ENCODE measurements at regions not wholly inside any gene's neighbourhood (a gene's known extent, or its start where the extent isn't known, plus 50 kb on each side); places are given as distances from the start of the nearest gene placed in this dataset.

- H4K8ac ChIP-seq (ENCODE audit: low read depth in 2 of 2, low read length in 2 of 2) = no peak overlapping the region
- CTCF ChIA-PET = interaction anchor here (1.2 kb wide), 1 partner anchor 163 kb away, joined by 3 read pairs; no protein-coding TSS in a partner anchor
- intact Hi-C loops (cut with micrococcal nuclease) = no loop called here
- H3K79me1 ChIP-seq (ENCODE audit: low read depth in 1 of 2, low read length in 2 of 2) = no peaks in the 10 kb centered on the region
- H4K91ac ChIP-seq (ENCODE audit: insufficient read depth, low read depth, low read length) = no peak overlapping the region
- no peak overlapping the region for H4K5ac ChIP-seq (ENCODE audit: low read depth, low read length)
- no peak overlapping the region for H3K4me2 ChIP-seq (ENCODE audit: low read depth, low read length)
- H2AK9ac ChIP-seq (replicated peaks; ENCODE audit: low read depth, low read length, poor library complexity) = no peak overlapping the region
- no peak overlapping the region for H3K56ac ChIP-seq (ENCODE audit: extremely low read depth, insufficient read depth, low read length)
- POLR2A ChIA-PET (ENCODE audit: unreplicated experiment) = no interaction called here
- no peaks in the 10 kb centered on the region for H3K4me1 ChIP-seq (ENCODE audit: control insufficient read depth, insufficient read depth, low read length)
- no peak overlapping the region for H3K23ac ChIP-seq (ENCODE audit: low read depth, low read length)
- BruUV-seq (replicated peaks) = no TSS peak
- H3K18ac ChIP-seq (ENCODE audit: low read depth, low read length) = no peak overlapping the region
- no peak overlapping the region for H3K4me3 ChIP-seq (ENCODE audit: insufficient read depth, low read depth, low read length)
- H3K9me3 ChIP-seq (ENCODE audit: control insufficient read depth, insufficient read depth, low read length) = no peaks in the 10 kb centered on the region
- H2AK5ac ChIP-seq (ENCODE audit: low read depth, low read length) = no peak overlapping the region
- no peaks in the 10 kb centered on the region for H4K20me1 ChIP-seq (ENCODE audit: insufficient read depth, low read length)
- no peak for TF ChIP-seq MAFK (IDR thresholded peaks at IDR 0.05; ENCODE audit: low read depth, low read length)
- TF ChIP-seq NFE2L2 (IDR thresholded peaks at IDR 0.05; ENCODE audit: low read depth, low read length) = no peak
- TF ChIP-seq FOS (IDR thresholded peaks at IDR 0.05; ENCODE audit: low read depth, low read length) = no peak
- no peak for TF ChIP-seq BHLHE40 (IDR thresholded peaks at IDR 0.05; ENCODE audit: low read depth, low read length)
- TF ChIP-seq CHD1 (IDR thresholded peaks at IDR 0.05; ENCODE audit: low read depth, low read length) = no peak
- TF ChIP-seq SMC3 (IDR thresholded peaks at IDR 0.05; ENCODE audit: low read depth, low read length) = no peak
- no peak for TF ChIP-seq RAD21 (IDR thresholded peaks at IDR 0.05; ENCODE audit: low read length)
- TF ChIP-seq MAZ (IDR thresholded peaks at IDR 0.05; ENCODE audit: borderline replicate concordance, low read depth, low read length) = no peak
- no peak for TF ChIP-seq RFX5 (IDR thresholded peaks at IDR 0.05; ENCODE audit: low read depth, low read length)
- in situ Hi-C loops (cut with MboI; ENCODE audit: low sequenced_read_pairs) = no loop called here
- H3K27ac ChIP-seq (ENCODE audit: insufficient read depth, low read length) = no peak overlapping the region
- H2BK15ac ChIP-seq (ENCODE audit: low read depth, low read length) = no peak overlapping the region
- no peak overlapping the region for H2BK5ac ChIP-seq (ENCODE audit: low read depth, low read length, poor library complexity, severe bottlenecking)
- no peak overlapping the region for H2AFZ ChIP-seq (replicated peaks; ENCODE audit: low read length, poor library complexity)
- no peaks in the 10 kb centered on the region for H3K36me3 ChIP-seq (ENCODE audit: control insufficient read depth, insufficient read depth, low read length)
- no peaks in the 10 kb centered on the region for H3K9me1 ChIP-seq (ENCODE audit: insufficient read depth, low read length)
- no peak overlapping the region for H3K4ac ChIP-seq (ENCODE audit: low read depth, low read length)
- no peak overlapping the region for H2BK120ac ChIP-seq (ENCODE audit: low read depth, low read length)
- ATAC-seq (ENCODE audit: low read depth) (no peak), DNase-seq (no peak)
- dilution Hi-C loops (cut with HindIII; ENCODE audit: low sequenced_read_pairs, unreplicated experiment) = no loop called here
- 0% methylated on average over 1 of the region's 7 CpGs; no CpG with 5 or more reads in 1 of the 2 experiments for WGBS, 2 experiments (ENCODE audit: extremely low coverage in 2 of 2, insufficient read length in 1 of 2)
- H2BK20ac ChIP-seq (ENCODE audit: low read depth, low read length) = no peak overlapping the region
- H3K9ac ChIP-seq (ENCODE audit: low read depth, low read length) = no peak overlapping the region
- no peak overlapping the region for H3K14ac ChIP-seq (replicated peaks; ENCODE audit: low read depth, low read length)
- peaks cover 34% of the 10 kb centered on the region for H3K27me3 ChIP-seq (ENCODE audit: control insufficient read depth, insufficient read depth, low read length)
Observed at GRCh38 chr3:44019736-44020135, 221.9 kb upstream of the TOPAZ1 start.

Measured in IMR-90 (cell line).